ENCODE measurements at regions not wholly inside any gene's neighbourhood (a gene's known extent, or its start where the extent isn't known, plus 50 kb on each side); places are given as distances from the start of the nearest gene placed in this dataset.

DNA sequence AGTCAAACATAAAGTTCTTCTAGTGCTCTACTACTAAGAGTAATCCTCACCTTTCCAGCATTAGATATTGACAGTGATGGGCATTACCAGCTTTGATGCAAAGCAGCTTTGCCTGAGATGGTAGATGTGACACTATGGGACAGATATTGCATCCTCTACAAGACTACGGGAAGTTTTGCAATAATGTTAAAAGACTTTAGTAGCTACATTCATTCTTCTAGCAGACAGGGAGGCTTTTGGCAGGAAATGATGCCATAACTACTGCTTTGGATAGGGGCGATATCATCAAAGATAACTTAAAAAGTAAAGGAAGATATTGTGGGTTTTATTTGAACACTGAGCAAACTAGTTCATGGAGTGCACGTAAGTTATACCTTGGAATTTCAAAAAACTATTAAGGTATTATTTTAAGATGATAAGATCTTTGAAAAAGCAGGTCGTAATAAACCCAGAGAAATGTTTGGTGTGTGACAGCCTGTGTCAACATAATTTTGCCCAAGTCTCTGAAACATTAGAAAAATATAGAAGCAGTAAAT is 368.3 kb upstream of the TMPRSS15 start:
- TF ChIP-seq CTCF (IDR thresholded peaks at IDR 0.05) (no peak), POLR2A (IDR thresholded peaks at IDR 0.05) (no peak)

All from gastroesophageal sphincter (tissue), 3 donors.